HG03159 (cell line): ENCODE measurements at regions not wholly inside any gene's neighbourhood (a gene's known extent, or its start where the extent isn't known, plus 50 kb on each side); places are given as distances from the start of the nearest gene placed in this dataset.

Experiments used
- ATAC-seq: cut with Tn5 transposase; IDR thresholded peaks from one replicate; pipeline ENCODE4 v1.9.1; 2021; ENCODE audit warnings: mild to moderate bottlenecking, moderate library complexity; ENCODE audit not compliant: unreplicated experiment

- ATAC-seq: no peak
These were observed 86.3 kb downstream of the HS3ST1 start for GRCh38 chr4:11342401-11342800.

GRCh38 chr4:11341337-11342043 is 87.2 kb downstream of the HS3ST1 start:
- ATAC-seq: peak; percentile 51

DNA sequence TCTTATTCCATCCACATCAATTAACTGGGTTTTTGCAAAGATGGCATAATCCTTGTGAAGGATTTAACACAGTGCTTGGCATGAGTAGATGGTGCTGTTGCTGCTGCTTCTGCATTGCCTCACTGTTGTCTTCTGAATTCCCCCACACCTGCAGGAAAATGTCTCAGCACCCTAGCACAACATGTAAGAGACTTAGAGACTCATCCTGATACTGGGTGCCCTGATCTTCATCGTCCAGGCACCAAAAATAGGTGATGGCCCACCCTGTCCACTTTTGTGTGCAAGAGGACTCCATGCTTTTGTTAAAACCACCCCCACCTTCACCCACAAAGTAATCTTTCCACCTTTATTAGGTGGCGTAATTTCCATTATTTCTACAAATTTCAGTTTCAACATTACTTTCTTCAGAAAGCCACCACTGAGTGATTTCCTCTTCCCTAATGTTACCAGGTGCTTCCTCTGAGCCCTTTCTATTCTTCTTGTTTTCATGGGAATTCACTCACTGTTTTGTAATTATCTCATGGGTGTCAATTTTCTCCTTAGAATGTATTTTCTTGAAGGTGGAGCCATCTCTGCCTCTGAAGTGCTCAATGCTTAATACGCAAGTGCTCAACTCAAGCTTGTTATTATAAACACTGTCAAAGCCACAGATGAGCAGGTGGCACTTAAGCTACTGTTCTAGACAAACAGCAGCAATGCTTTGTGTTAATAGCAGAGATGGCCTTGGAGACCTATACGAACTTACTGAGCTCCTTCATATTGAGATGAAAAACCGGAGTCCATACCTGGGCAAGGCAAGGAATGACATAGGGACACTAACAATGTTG is 89.5 kb downstream of the HS3ST1 start:
- ATAC-seq: no peak

GRCh38 chr4:11337287-11337686 is 91.4 kb downstream of the HS3ST1 start:
- no peak for ATAC-seq

- ATAC-seq: no peak
These were observed 92.3 kb downstream of the HS3ST1 start for GRCh38 chr4:11336435-11336834.

DNA sequence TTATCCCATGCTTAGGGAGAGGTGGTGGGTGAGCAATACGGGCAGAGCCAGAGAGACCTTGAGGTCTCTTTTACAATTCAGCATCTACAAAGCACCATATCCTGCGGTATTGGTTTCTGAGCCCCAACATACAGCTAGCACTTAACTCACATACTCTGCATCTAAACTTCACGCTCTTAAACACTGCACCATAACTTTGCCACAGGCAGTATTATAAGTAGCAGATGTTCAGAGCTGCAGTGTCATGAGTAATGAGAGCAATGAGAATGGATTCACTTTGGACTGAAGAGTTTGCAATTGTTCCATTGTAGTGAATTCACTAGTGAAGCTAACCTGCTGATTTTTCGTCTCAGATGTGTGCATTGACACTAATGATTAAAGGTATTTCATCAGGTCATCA is 93.8 kb downstream of the HS3ST1 start:
- no peak for ATAC-seq

- no peak for ATAC-seq
These were observed 100.3 kb downstream of the HS3ST1 start for GRCh38 chr4:11328401-11328800.

DNA sequence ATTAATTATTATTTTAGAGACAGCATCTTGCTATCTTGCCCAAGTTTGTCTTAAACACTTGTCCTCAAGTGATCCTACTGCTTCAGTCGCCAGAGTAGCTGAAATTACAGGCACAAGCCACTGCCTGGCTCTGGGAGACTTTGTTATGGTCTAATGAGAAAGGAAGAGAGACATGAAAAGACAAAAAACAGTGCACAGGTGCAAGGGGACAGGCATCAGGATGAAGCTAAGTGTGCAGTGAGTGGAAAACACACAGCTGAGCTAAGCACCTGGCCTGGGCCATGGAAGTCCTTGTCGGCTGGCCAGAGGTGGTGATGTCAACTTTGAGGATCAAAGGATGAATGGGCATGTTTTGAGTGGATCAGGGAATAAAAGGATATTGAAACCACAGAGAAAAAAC is 102.7 kb downstream of the HS3ST1 start:
- ATAC-seq: no peak

DNA sequence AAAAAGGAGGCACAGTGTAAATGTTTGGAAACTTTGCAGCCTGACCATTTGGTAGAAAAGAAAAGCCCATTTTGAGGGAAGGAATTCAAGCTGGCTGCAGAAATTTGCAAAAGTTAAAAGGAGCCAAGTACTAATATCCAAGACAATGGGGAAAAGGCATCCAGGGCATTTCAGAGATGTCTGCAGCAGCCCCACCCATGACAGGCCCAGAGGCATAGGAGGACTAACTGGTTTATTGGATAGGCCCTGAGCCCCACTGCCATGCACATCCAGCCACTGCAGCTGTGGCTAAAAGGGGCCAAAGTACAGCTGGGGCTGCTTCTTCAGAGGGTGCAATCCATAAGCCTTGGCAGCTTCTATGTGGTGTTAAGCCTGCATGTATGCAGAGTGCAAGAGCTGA is 104.9 kb downstream of the HS3ST1 start:
- ATAC-seq: no peak

DNA sequence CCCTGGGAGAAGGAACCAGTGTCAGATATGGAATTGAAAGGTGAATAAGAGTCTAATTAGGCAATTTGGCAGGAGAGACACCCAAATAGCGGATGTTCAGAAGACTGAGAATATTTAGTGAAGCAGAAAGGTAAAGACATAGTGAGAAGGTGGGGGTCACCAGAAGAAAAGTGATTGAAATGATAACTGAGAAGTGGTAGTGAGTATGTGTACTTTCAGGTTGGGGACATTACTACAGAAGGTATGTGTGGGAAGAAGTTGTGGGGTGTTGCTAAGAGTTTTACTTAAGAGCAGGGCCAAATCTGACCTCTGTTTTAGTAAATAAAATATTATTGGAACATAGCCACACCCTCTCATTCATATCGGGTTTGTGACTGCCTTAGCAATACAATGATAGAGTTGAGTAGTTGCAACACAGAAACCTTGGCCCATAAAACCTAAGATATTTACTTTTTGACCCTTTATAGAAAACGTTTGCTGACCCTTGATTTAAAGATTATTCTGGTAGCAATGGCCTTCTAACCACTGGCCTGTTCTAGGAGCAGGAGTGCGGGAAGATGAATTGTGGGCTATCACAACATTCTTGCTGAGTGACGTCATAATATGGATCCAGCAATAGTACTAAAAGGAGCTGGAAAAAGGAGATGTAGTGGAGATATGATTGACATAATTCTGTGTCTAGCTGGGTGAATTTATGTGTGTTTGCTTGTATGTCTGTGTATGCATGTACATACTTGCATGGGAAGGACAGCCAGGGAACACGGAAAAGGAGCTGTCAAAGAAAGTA is 115.3 kb downstream of the HS3ST1 start:
- no peak for ATAC-seq

DNA sequence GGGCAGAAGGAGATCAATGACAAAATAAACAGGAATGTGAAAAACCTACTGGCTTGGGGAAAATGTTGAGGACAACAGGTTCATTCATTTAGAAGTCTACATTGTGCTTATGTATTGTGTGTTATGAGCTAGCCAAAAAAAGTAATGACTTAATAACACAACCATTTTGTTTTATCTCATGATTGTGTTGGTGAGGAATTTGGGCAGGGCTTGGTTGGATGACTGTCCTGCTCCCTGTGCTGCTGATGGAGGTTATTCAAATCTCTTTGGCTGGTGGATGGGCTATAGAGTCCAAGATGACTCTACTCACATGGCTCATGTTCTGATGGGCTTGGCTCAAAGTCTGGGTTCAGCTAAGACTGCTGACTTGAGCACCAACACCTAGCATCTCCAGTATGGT is 116.3 kb downstream of the HS3ST1 start:
- ATAC-seq: no peak

DNA sequence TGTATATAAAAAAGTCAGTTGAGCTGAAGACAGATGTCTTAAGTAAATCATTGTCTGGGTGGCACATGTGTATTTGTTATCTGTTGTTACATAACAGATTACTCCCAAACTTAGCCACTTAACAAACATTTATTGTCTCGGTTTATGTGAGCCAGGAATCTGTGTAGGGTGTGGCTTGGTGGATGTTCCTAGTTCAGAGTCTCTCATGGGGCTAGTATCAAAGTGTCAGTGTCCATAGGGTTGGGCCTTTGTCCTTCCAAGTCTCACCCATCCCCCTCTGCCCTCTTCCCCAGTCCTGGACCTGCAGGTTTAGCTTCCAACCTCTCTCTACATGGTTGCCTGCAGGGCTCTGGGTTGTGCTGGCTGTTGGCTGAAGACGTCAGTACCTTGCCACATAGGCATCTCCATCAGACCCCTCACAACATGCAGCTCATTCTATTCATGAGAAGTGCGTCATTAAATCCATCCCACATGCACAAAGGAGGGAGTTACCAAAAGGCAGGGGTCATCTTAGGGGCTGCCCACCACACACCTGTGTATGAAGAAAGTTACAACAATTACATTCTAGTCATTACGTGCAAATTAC is 127.5 kb downstream of the HS3ST1 start:
- ATAC-seq: no peak

- ATAC-seq: no peak
These were observed 128.9 kb downstream of the HS3ST1 start for GRCh38 chr4:11299836-11300235.

- ATAC-seq: no peak
These were observed 129.7 kb downstream of the HS3ST1 start for GRCh38 chr4:11299016-11299415.

- ATAC-seq: no peak
These were observed 130.2 kb downstream of the HS3ST1 start for GRCh38 chr4:11298451-11298850.

DNA sequence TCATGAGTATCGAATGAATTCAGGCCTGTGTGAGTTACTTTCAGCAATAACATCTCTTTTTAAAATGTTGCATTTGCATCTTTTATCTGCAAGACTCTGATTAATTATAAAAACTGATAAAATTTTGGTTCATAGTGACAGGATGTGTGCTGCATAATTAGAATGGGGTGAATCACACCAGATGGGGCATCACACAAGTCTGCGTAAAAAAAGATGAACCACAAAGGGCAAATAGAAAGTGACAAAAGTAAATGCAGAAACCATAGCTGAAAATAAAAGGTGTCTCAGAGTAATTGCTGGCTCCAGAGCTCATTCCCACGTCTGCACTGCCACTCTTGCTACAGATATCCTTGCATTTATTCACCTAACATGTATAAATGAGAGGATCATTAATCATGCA is 131.1 kb downstream of the HS3ST1 start:
- no peak for ATAC-seq

DNA sequence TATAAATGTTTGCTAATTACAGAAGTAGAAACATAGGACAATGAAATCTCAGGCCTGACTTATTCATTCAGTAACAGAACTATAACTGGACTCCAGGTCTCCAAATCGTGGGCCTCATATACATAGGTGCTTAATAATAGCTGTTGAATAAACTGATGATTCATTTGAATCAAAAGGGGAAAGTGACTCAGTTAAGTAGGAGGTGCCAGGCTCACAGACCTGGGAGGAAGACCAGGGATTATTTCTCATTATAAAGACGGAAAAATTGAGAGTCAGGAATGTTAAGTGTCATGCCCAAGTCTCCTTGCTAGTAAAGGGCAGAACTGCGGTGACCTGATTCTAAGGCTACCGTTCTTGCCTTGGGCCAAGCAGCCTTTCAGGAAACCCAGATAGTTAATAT is 131.5 kb downstream of the HS3ST1 start:
- ATAC-seq: no peak

GRCh38 chr4:11293866-11294265 is 134.8 kb downstream of the HS3ST1 start:
- no peak for ATAC-seq

- ATAC-seq: no peak
These were observed 141.6 kb downstream of the HS3ST1 start for GRCh38 chr4:11287055-11287454.

DNA sequence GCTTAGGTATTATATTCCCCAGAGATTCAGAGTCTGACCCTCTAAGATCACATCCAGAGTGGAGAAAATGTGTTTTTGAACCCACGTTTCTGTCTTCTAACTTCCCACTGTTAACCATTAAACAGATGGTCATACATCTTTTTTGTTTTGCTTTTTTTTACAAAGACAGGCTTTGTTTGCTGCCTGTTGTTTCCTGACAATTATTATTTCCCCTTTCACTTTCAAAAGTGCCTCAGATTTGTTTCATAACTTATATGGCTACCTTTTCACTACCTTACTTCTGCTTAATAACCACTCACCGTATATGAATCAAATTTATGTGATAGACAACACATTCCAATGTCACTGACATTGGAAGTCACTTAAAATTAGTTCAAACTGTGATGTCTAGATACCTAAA is 142.2 kb downstream of the HS3ST1 start:
- peak; percentile 88 for ATAC-seq

GRCh38 chr4:11281720-11282119 is 147.0 kb downstream of the HS3ST1 start:
- no peak for ATAC-seq
